Choroid plexus epithelial cell (primary cell): ENCODE measurements at regions not wholly inside any gene's neighbourhood (a gene's known extent, or its start where the extent isn't known, plus 50 kb on each side); places are given as distances from the start of the nearest gene placed in this dataset.

ENCODE experiments used
- DNase-seq: peaks from one replicate; pipeline ENCODE4 v3.0.0-alpha.2; 2010; ENCODE audit warnings: low read depth
- H3K4me3 ChIP-seq: 2 replicates; pipeline ENCODE4 v1.5.1; 2011; ENCODE audit warnings: low read depth, mild to moderate bottlenecking, control low read depth, low read length, moderate library complexity
- CTCF ChIP-seq: conservative IDR thresholded peaks from 2 replicates; pipeline ENCODE4 v1.5.1; 2011; ENCODE audit warnings: low read depth, mild to moderate bottlenecking, control low read depth, inconsistent platforms, low read length, moderate library complexity

GRCh38 chr5:62030326-62030725 lies 275.7 kb upstream of the KIF2A start:
- TF ChIP-seq CTCF = no peak
- no peak for DNase-seq
- H3K4me3 ChIP-seq = no peak overlapping the region

DNA sequence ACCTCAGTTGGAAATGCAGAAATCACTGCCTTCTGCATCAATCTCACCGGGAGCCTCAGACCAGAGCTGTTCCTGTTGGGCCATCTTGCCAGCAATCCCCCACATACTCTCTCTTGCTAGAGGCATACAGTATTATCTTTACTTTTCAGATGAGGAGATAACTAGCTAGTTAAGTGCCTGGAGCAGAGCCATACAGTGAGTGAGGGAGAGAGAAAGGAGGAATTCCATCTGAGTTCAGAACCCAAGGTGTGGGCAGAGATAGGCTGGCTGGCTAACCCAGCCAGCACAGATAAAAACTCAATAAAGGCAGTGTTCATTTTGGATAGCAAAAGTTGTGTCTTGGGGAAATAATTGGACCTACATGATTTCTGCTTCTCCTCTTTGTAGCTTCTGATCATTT lies 268.0 kb upstream of the KIF2A start:
- no peak for DNase-seq
- no peak for TF ChIP-seq CTCF
- H3K4me3 ChIP-seq = no peak overlapping the region

GRCh38 chr5:62041156-62041756 lies 264.8 kb upstream of the KIF2A start:
- no peak for TF ChIP-seq CTCF
- DNase-seq = no peak

DNA sequence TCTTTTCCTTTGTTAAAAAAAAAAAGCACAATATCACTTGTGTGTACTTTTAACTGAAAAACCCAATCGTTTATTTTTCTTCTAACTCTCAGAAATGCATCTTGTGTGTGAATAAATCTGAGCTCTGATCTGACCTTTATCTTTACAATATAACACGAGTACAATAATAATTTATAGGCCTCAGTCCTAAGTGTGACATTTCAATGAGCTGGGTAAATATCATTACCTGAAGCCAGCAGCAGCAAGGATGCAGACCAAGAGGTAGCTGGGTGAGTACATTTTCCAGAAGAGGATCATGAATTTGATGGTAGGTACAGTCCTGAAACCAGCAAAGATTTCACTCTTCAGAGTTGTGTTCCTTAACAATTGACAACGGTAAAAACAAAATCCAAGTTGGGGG lies 264.0 kb upstream of the KIF2A start:
- TF ChIP-seq CTCF = no peak
- no peak overlapping the region for H3K4me3 ChIP-seq
- DNase-seq = no peak

More at GRCh38 chr5:62041156-62041756, 264.8 kb upstream of the KIF2A start:
- no peak overlapping the region for H3K4me3 ChIP-seq

GRCh38 chr5:62043289-62044280 lies 262.4 kb upstream of the KIF2A start:
- no peak overlapping the region for H3K4me3 ChIP-seq
- TF ChIP-seq CTCF = no peak
- no peak for DNase-seq

GRCh38 chr5:62044989-62045388 lies 261.0 kb upstream of the KIF2A start:
- no peak for DNase-seq
- TF ChIP-seq CTCF = no peak
- H3K4me3 ChIP-seq = no peak overlapping the region
